GM12875 (cell line): ENCODE measurements at regions not wholly inside any gene's neighbourhood (a gene's known extent, or its start where the extent isn't known, plus 50 kb on each side); places are given as distances from the start of the nearest gene placed in this dataset.
"Not testable (repeated sequence)": the region's sequence is repeated elsewhere in the genome, so short reads cannot be mapped to it uniquely, and the experiment has no call there.

Source experiments
- H3K4me3 ChIP-seq: one replicate; pipeline ENCODE4 v1.5.1; 2011; ENCODE audit warnings: low read depth, low read length, control low read depth
- CTCF ChIP-seq: IDR thresholded peaks from 2 replicates; pipeline ENCODE4 v1.5.1; 2011; ENCODE audit warnings: low read depth, mild to moderate bottlenecking, control low read depth, inconsistent platforms, low read length, moderate library complexity, borderline replicate concordance; ENCODE audit not compliant: insufficient read depth

GRCh38 chr18:38801640-38802039 lies 1236.0 kb upstream of the CELF4 start:
- no peak overlapping the region for H3K4me3 ChIP-seq
- TF ChIP-seq CTCF: no peak

- no peak for TF ChIP-seq CTCF
Observed at GRCh38 chr18:38796762-38797161, 1231.2 kb upstream of the CELF4 start.

GRCh38 chr18:38792731-38793130 lies 1227.1 kb upstream of the CELF4 start:
- no peak for TF ChIP-seq CTCF

More at GRCh38 chr18:38796762-38797161, 1231.2 kb upstream of the CELF4 start:
- no peak overlapping the region for H3K4me3 ChIP-seq

GRCh38 chr18:38790786-38791185 lies 1225.2 kb upstream of the CELF4 start:
- TF ChIP-seq CTCF: no peak
- H3K4me3 ChIP-seq: no peak overlapping the region

More at GRCh38 chr18:38792731-38793130, 1227.1 kb upstream of the CELF4 start:
- no peak overlapping the region for H3K4me3 ChIP-seq

GRCh38 chr18:38790303-38790702 lies 1224.7 kb upstream of the CELF4 start:
- TF ChIP-seq CTCF: no peak
- H3K4me3 ChIP-seq: no peak overlapping the region

- H3K4me3 ChIP-seq: no peak overlapping the region
- no peak for TF ChIP-seq CTCF
Observed at GRCh38 chr18:38789141-38789540, 1223.5 kb upstream of the CELF4 start.

- no peak for TF ChIP-seq CTCF
- H3K4me3 ChIP-seq: no peak overlapping the region
Observed at GRCh38 chr18:38786906-38787305, 1221.3 kb upstream of the CELF4 start.

- H3K4me3 ChIP-seq: not testable (repeated sequence)
Observed at GRCh38 chr18:38771620-38772019, 1206.0 kb upstream of the CELF4 start.
